HCT116 (cell line): ENCODE measurements at regions not wholly inside any gene's neighbourhood (a gene's known extent, or its start where the extent isn't known, plus 50 kb on each side); places are given as distances from the start of the nearest gene placed in this dataset.
"Not testable (repeated sequence)": the region's sequence is repeated elsewhere in the genome, so short reads cannot be mapped to it uniquely, and the experiment has no call there.

Experiments
- ATAC-seq: fragments of 200-7000 bp; cut with Tn5 transposase; 2 replicates; pipeline ENCODE4 v1.9.1; 2020; ENCODE audit warnings: mild to moderate bottlenecking, moderate library complexity
- BruUV-seq: library from RNA; stranded (reverse); fragments of 400-500 nt; replicated peaks from 2 replicates; lab custom pipeline; 2021; lab: Mats Ljungman, UMichigan
- CTCF ChIA-PET: fragments of 300-600 bp; sonication (Branson Sonifier 250); formaldehyde crosslinking; loops from one replicate; lab custom pipeline; 2021; ENCODE audit warnings: antibody characterized with exemption; lab: Charles Lee
- POLR2A ChIA-PET: fragments of 300-600, 350-600 bp; sonication (Branson Sonifier 250); formaldehyde crosslinking; loops from one replicate; lab custom pipeline; 2021; ENCODE audit warnings: antibody characterized with exemption; lab: Charles Lee
- RAD21 ChIA-PET, 2 experiments: fragments of 300-600 bp; sonication (Branson Sonifier 250); formaldehyde crosslinking; loops; one replicate each; lab custom pipeline; 2023; ENCODE audit warnings: low total read pairs in 2 of 2; ENCODE audit not compliant: uncharacterized antibody in 2 of 2, unreplicated experiment in 2 of 2, low non-redundant PET in 1 of 2; lab: Charles Lee
- DNase-seq: peaks from one replicate; pipeline ENCODE4 v3.0.0-alpha.2; 2010; ENCODE audit warnings: low read depth, low spot score
- H2AFZ ChIP-seq: fragments of 200-600 bp; shearing (Covaris generic), sonication (generic); 2 replicates; pipeline ENCODE4 v1.6.1; 2017; ENCODE audit warnings: low read depth, mixed run types, mixed read lengths, antibody characterized with exemption, low read length; ENCODE audit not compliant: poor library complexity, severe bottlenecking
- H3K27ac ChIP-seq: 2 replicates; pipeline ENCODE4 v1.5.1; 2012; ENCODE audit warnings: low read depth, low read length
- H3K27me3 ChIP-seq: fragments of 200-600 bp; sonication (generic); 2 replicates; pipeline ENCODE4 v1.6.1; 2016; ENCODE audit warnings: mixed run types, low read length, mixed read lengths; ENCODE audit not compliant: insufficient read depth
- H3K36me3 ChIP-seq, 2 experiments: fragments of 200-500 bp in 1 of 2; fragments of 200-600 bp in 1 of 2; sonication (Bioruptor generic) in 1 of 2; sonication (generic) in 1 of 2; 2 replicates each; pipeline versions ENCODE4 v1.5.1 to v1.6.1; 2014 to 2016; ENCODE audit warnings: low read length in 2 of 2, inconsistent platforms in 1 of 2, mixed read lengths in 1 of 2, mixed run types in 1 of 2; ENCODE audit not compliant: insufficient read depth in 2 of 2, control insufficient read depth in 1 of 2
- H3K4me1 ChIP-seq, 2 experiments: fragments of 200-600 bp in 1 of 2; sonication (generic) in 1 of 2; 2 replicates each; pipeline versions ENCODE4 v1.5.1 to v1.6.1; 2012 to 2017; ENCODE audit warnings: low read length in 2 of 2, inconsistent platforms in 1 of 2, mild to moderate bottlenecking in 1 of 2, mixed read lengths in 1 of 2, mixed run types in 1 of 2, moderate library complexity in 1 of 2; ENCODE audit not compliant: insufficient read depth in 2 of 2, control insufficient read depth in 1 of 2
- H3K4me2 ChIP-seq: fragments of 200-600 bp; sonication (generic); 2 replicates; pipeline ENCODE4 v1.6.1; 2017; ENCODE audit warnings: mixed run types, low read length, mixed read lengths
- H3K4me3 ChIP-seq, 2 experiments: fragments of 200-600 bp in 1 of 2; sonication (generic) in 1 of 2; replicated peaks in 1 of 2; 2 replicates each; pipeline ENCODE4 v1.5.1; 2011 to 2016; ENCODE audit warnings: low read length in 2 of 2, control low read depth in 1 of 2, low read depth in 1 of 2, mild to moderate bottlenecking in 1 of 2, mixed read lengths in 1 of 2, mixed run types in 1 of 2
- H3K79me2 ChIP-seq: fragments of 200-600 bp; sonication (generic); 2 replicates; pipeline ENCODE4 v1.6.1; 2017; ENCODE audit warnings: mild to moderate bottlenecking, mixed run types, low read length, moderate library complexity, mixed read lengths; ENCODE audit not compliant: insufficient read depth
- H3K9ac ChIP-seq: fragments of 200-600 bp; sonication (generic); 2 replicates; pipeline ENCODE4 v1.6.1; 2016; ENCODE audit warnings: low read length, mixed read lengths
- H3K9me2 ChIP-seq: fragments of 200-600 bp; sonication (generic), shearing (Covaris generic); 2 replicates; pipeline ENCODE4 v1.6.1; 2017; ENCODE audit warnings: mixed run types, mild to moderate bottlenecking, moderate library complexity; ENCODE audit not compliant: insufficient read depth
- H3K9me3 ChIP-seq, 2 experiments: fragments of 200-500 bp in 1 of 2; fragments of 200-600 bp in 1 of 2; sonication (Bioruptor generic) in 1 of 2; sonication (generic) in 1 of 2; 2 replicates each; pipeline ENCODE4 v1.6.1; 2014 to 2017; ENCODE audit warnings: low read length in 2 of 2, mixed read lengths in 2 of 2, inconsistent platforms in 1 of 2, low read depth in 1 of 2, mild to moderate bottlenecking in 1 of 2, mixed run types in 1 of 2, moderate library complexity in 1 of 2; ENCODE audit not compliant: control insufficient read depth in 1 of 2, insufficient read depth in 1 of 2
- H4K20me1 ChIP-seq: fragments of 200-600 bp; sonication (generic), shearing (Covaris generic); 2 replicates; pipeline ENCODE4 v1.6.1; 2017; ENCODE audit warnings: mixed run types, mild to moderate bottlenecking, moderate library complexity; ENCODE audit not compliant: insufficient read depth
- CBX3 ChIP-seq: IDR thresholded peaks from 2 replicates; pipeline ENCODE4 v1.6.1; 2012; ENCODE audit warnings: low read depth
- CEBPB ChIP-seq: IDR thresholded peaks from 2 replicates; pipeline ENCODE4 v1.6.1; 2012; ENCODE audit warnings: low read depth
- EGR1 ChIP-seq: IDR thresholded peaks from 2 replicates; pipeline ENCODE4 v1.6.1; 2012; ENCODE audit warnings: low read depth
- ELF1 ChIP-seq: IDR thresholded peaks from 2 replicates; pipeline ENCODE4 v1.6.1; 2012; ENCODE audit warnings: low read depth, borderline replicate concordance
- EZH2phosphoT487 ChIP-seq: fragments of 200-600 bp; IDR thresholded peaks from 2 replicates; pipeline ENCODE4 v1.6.1; 2018; ENCODE audit warnings: antibody characterized with exemption, borderline replicate concordance
- JUND ChIP-seq: IDR thresholded peaks from 2 replicates; pipeline ENCODE4 v1.6.1; 2012
- POLR2A ChIP-seq: IDR thresholded peaks from 2 replicates; pipeline ENCODE4 v1.7.0; 2011; ENCODE audit warnings: borderline replicate concordance; ENCODE audit not compliant: insufficient read depth, insufficient read length; ENCODE audit errors: extremely low read depth
- POLR2AphosphoS5 ChIP-seq: IDR thresholded peaks from 2 replicates; pipeline ENCODE4 v1.6.1; 2011; ENCODE audit warnings: mild to moderate bottlenecking, low read depth, low read length, moderate library complexity
- ZFX ChIP-seq: fragments of 450-650 bp; IDR thresholded peaks from 2 replicates; pipeline ENCODE4 v1.6.1; 2017
- ZNF274 ChIP-seq: fragments of 200-500 bp; sonication (Bioruptor generic); IDR thresholded peaks from 2 replicates; pipeline ENCODE4 v1.6.1; 2014; ENCODE audit warnings: mild to moderate bottlenecking, low read depth, low read length, inconsistent platforms
- intact Hi-C: fragments of 100-400 bp; cut with micrococcal nuclease; formaldehyde crosslinking; loops from 2 replicates; pipeline ENCODE4 v1.10.0; 2022
- TF ChIP-seq, protein P1 (sequence below): IDR thresholded peaks from 2 replicates; pipeline ENCODE4 v1.6.1; 2012
- TF ChIP-seq, protein P2 (sequence below): IDR thresholded peaks from 2 replicates; pipeline ENCODE4 v1.6.1; 2012; ENCODE audit warnings: low read depth
- TF ChIP-seq, protein P3 (sequence below): IDR thresholded peaks from 2 replicates; pipeline ENCODE4 v1.6.1; 2012

DNA sequence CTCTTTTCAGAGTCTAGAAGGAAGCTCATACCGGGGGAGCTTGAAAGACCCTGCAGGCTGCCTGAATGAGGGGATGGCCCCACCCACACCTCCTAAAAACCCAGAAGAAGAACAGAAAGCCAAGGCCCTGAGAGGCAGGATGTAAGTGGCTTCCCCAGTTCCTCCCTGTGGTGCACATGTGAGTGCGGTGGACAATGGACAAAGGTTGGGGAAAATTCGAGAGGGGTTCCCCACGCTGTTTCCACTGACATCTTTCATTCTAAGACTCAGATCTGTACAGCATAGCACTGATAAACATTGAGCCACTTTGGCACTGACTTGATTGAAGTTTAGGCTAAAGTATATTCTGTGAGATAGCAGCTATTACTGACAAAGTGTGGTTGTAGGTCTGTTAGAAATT, 79.5 kb upstream of the UMPS start:
- Histone ChIP-seq H3K36me3 (no peaks in the 10 kb centered on the region), H3K9me3 (no peaks in the 10 kb centered on the region), H3K4me3 (no peak overlapping the region), H3K27ac (no peak overlapping the region), H3K4me2 (no peak overlapping the region), H4K20me1 (no peaks in the 10 kb centered on the region), H3K79me2 (no peaks in the 10 kb centered on the region), H3K27me3 (no peaks in the 10 kb centered on the region), H3K9me2 (no peaks in the 10 kb centered on the region), H3K9ac (no peak overlapping the region), H2AFZ (no peak overlapping the region), H3K4me1 (no peaks in the 10 kb centered on the region)
- intact Hi-C loops = no loop called here
- ChIA-PET CTCF (no interaction called here), POLR2A (no interaction called here), RAD21 (no interaction called here)
- TF ChIP-seq, protein P1, sequence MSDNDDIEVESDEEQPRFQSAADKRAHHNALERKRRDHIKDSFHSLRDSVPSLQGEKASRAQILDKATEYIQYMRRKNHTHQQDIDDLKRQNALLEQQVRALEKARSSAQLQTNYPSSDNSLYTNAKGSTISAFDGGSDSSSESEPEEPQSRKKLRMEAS = no peak
- TF ChIP-seq CBX3 = no peak
- no peak for TF ChIP-seq EGR1
- ATAC-seq (no peak), DNase-seq (no peak)
- no TSS peak for BruUV-seq

DNA sequence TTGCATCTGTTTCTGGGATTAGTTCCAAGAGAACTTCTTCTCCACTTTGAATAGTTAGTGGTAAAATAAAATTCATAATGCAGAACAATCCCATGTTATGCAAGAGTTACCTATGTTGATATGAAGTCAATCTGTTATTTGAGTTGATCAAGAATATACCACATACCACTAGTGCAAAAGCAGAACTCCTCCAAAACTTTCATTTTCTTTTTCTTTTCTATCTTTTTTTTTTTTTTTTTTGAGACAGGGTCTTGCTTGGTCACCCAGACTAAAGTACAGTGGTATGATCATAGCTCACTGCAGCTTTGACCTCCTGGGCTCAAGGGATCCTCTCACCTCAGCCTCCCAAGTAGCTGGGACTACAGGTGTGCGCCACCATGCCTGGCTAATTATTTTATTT, 78.8 kb upstream of the UMPS start:
- intact Hi-C loops, H2AFZ ChIP-seq, RAD21 ChIA-PET, H3K9me2 ChIP-seq, H3K4me2 ChIP-seq, CTCF ChIA-PET, BruUV-seq, H4K20me1 ChIP-seq, H3K27ac ChIP-seq, H3K9me3 ChIP-seq, H3K27me3 ChIP-seq, ATAC-seq, H3K79me2 ChIP-seq, POLR2A ChIA-PET, H3K9ac ChIP-seq, H3K36me3 ChIP-seq, H3K4me1 ChIP-seq, H3K4me3 ChIP-seq, DNase-seq: not testable (repeated sequence)

GRCh38 chr3:124652009-124652408, 78.2 kb upstream of the UMPS start:
- ChIA-PET POLR2A (interaction anchor here (0.7 kb wide), 1 partner anchor 10 kb away, joined by 3 read pairs; no protein-coding TSS in a partner anchor), RAD21 (no interaction called here), CTCF (no interaction called here)
- no peak overlapping the region for H3K9ac ChIP-seq
- H3K4me2 ChIP-seq = no peak overlapping the region
- H3K4me3 ChIP-seq = no peak overlapping the region
- no peak overlapping the region for H3K27ac ChIP-seq
- intact Hi-C loops = no loop called here
- DNase-seq (no peak), ATAC-seq (no peak)
- no peaks in the 10 kb centered on the region for H3K9me2 ChIP-seq
- no peaks in the 10 kb centered on the region for H3K9me3 ChIP-seq
- H4K20me1 ChIP-seq = no peaks in the 10 kb centered on the region
- H3K79me2 ChIP-seq = no peaks in the 10 kb centered on the region
- BruUV-seq = no TSS peak
- H3K27me3 ChIP-seq = no peaks in the 10 kb centered on the region
- H3K4me1 ChIP-seq = no peaks in the 10 kb centered on the region
- H2AFZ ChIP-seq = no peak overlapping the region
- no peaks in the 10 kb centered on the region for H3K36me3 ChIP-seq
- no peak for TF ChIP-seq ZFX
- no peak for TF ChIP-seq ZNF274
- TF ChIP-seq POLR2A = no peak
- TF ChIP-seq CEBPB = no peak
- no peak for TF ChIP-seq JUND
- TF ChIP-seq, protein P2, sequence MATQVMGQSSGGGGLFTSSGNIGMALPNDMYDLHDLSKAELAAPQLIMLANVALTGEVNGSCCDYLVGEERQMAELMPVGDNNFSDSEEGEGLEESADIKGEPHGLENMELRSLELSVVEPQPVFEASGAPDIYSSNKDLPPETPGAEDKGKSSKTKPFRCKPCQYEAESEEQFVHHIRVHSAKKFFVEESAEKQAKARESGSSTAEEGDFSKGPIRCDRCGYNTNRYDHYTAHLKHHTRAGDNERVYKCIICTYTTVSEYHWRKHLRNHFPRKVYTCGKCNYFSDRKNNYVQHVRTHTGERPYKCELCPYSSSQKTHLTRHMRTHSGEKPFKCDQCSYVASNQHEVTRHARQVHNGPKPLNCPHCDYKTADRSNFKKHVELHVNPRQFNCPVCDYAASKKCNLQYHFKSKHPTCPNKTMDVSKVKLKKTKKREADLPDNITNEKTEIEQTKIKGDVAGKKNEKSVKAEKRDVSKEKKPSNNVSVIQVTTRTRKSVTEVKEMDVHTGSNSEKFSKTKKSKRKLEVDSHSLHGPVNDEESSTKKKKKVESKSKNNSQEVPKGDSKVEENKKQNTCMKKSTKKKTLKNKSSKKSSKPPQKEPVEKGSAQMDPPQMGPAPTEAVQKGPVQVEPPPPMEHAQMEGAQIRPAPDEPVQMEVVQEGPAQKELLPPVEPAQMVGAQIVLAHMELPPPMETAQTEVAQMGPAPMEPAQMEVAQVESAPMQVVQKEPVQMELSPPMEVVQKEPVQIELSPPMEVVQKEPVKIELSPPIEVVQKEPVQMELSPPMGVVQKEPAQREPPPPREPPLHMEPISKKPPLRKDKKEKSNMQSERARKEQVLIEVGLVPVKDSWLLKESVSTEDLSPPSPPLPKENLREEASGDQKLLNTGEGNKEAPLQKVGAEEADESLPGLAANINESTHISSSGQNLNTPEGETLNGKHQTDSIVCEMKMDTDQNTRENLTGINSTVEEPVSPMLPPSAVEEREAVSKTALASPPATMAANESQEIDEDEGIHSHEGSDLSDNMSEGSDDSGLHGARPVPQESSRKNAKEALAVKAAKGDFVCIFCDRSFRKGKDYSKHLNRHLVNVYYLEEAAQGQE = no peak
- TF ChIP-seq CBX3 = no peak
- TF ChIP-seq, protein P3, sequence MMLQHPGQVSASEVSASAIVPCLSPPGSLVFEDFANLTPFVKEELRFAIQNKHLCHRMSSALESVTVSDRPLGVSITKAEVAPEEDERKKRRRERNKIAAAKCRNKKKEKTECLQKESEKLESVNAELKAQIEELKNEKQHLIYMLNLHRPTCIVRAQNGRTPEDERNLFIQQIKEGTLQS = no peak
- TF ChIP-seq ELF1 = no peak
- TF ChIP-seq POLR2AphosphoS5 = no peak
- no peak for TF ChIP-seq EZH2phosphoT487
